Bronchial epithelial cell (primary cell): ENCODE measurements at regions not wholly inside any gene's neighbourhood (a gene's known extent, or its start where the extent isn't known, plus 50 kb on each side); places are given as distances from the start of the nearest gene placed in this dataset.
A peak's percentile ranks its signal among the peaks of the same experiment; 100 is the strongest.

Source experiments
- DNase-seq: peaks from one replicate; pipeline ENCODE4 v3.0.0-alpha.2; 2010; ENCODE audit warnings: low read depth
- FAIRE-seq: peaks from 2 replicates; lab custom pipeline; 2011; peaks lifted over from hg19 to GRCh38; lab: Jason Lieb, UNC
- H3K27me3 ChIP-seq: 2 replicates; pipeline ENCODE4 v1.5.1; 2011; ENCODE audit warnings: low read length; ENCODE audit not compliant: control insufficient read depth, insufficient read depth
- H3K36me3 ChIP-seq: 2 replicates; pipeline ENCODE4 v1.5.1; 2011; ENCODE audit warnings: low read length; ENCODE audit not compliant: control insufficient read depth, insufficient read depth
- H3K4me3 ChIP-seq: 2 replicates; pipeline ENCODE4 v1.5.1; 2011; ENCODE audit warnings: mild to moderate bottlenecking, low read depth, low read length, control low read depth
- CTCF ChIP-seq: IDR thresholded peaks from 2 replicates; pipeline ENCODE4 v1.5.1; 2011; ENCODE audit warnings: mild to moderate bottlenecking, moderate library complexity, low read length, control low read depth, inconsistent platforms; ENCODE audit not compliant: insufficient read depth, severe bottlenecking

DNA sequence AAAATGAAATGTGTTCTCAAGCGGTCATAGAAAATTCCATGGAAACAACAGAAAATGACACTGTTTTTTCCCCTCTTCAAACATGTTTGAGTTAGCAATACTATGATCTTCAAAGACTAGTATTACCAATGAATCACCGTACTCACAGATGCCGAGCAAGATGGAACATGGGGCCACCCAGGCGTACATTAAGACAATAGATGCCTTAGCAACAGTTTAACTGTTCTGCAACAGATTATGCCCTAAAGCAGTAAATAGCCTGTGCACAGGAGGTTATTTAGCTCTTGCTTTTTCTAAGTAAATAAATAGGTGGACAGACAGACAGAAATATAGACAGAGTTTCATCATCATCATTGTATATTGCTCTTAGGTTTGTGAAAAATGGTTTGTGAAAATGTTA is 284.0 kb upstream of the DEFB112 start:
- DNase-seq (peak; percentile 1), FAIRE-seq (no peak)
- Histone ChIP-seq H3K4me3 (no peak overlapping the region), H3K36me3 (no peaks in the 10 kb centered on the region), H3K27me3 (no peaks in the 10 kb centered on the region)
- TF ChIP-seq CTCF = no peak

- no peak overlapping the region for H3K4me3 ChIP-seq
- no peaks in the 10 kb centered on the region for H3K36me3 ChIP-seq
- DNase-seq (no peak), FAIRE-seq (no peak)
- H3K27me3 ChIP-seq = no peaks in the 10 kb centered on the region
- no peak for TF ChIP-seq CTCF
Observed at GRCh38 chr6:50337532-50338122, 287.9 kb upstream of the DEFB112 start.

DNA sequence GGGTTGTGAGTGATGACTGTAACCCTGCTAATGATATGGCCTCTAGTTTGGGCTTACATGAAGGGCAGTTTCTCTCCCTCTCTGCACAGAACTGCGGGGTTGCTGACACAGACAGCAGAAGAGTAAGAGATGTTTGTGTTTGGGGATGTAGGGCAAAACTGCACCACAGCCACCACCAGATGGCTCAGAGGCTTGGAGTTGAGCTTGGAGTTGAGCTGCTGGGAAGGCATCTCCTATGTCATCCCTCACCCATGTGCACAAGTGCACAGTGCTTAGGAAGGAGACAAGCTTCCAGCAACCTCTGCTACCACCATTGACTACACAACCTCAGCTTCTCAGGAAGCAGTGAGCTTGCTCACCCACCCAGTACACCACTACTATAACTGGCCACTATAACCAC is 303.9 kb upstream of the DEFB112 start:
- DNase-seq (no peak), FAIRE-seq (peak; percentile 55)
- no peak for TF ChIP-seq CTCF
- no peak overlapping the region for H3K4me3 ChIP-seq
- H3K36me3 ChIP-seq = no peaks in the 10 kb centered on the region
- no peaks in the 10 kb centered on the region for H3K27me3 ChIP-seq

- H3K36me3 ChIP-seq = no peaks in the 10 kb centered on the region
- no peaks in the 10 kb centered on the region for H3K27me3 ChIP-seq
- H3K4me3 ChIP-seq = no peak overlapping the region
- DNase-seq = no peak
- no peak for FAIRE-seq
- no peak for TF ChIP-seq CTCF
Observed at GRCh38 chr6:50358113-50358512, 308.4 kb upstream of the DEFB112 start.

GRCh38 chr6:50361641-50362331 is 312.1 kb upstream of the DEFB112 start:
- Histone ChIP-seq H3K36me3 (no peaks in the 10 kb centered on the region), H3K27me3 (no peaks in the 10 kb centered on the region), H3K4me3 (no peak overlapping the region)
- no peak for TF ChIP-seq CTCF
- FAIRE-seq = no peak
- DNase-seq = peak; percentile 59
